NCI-H524 (cell line): ENCODE measurements at regions not wholly inside any gene's neighbourhood (a gene's known extent, or its start where the extent isn't known, plus 50 kb on each side); places are given as distances from the start of the nearest gene placed in this dataset.
A peak's percentile ranks its signal among the peaks of the same experiment; 100 is the strongest.

Experiments
- DNase-seq, 2 experiments: peaks; one replicate each; lab custom pipeline; 2025; lab: John Stamatoyannopoulos, UW

GRCh38 chr13:106350208-106350607, 185.3 kb downstream of the EFNB2 start:
- no peak for DNase-seq

GRCh38 chr13:106349080-106349931, 186.2 kb downstream of the EFNB2 start:
- DNase-seq: peak; percentile 12 to 56

- DNase-seq: no peak
Observed at GRCh38 chr13:106348075-106348840, 187.2 kb downstream of the EFNB2 start.

GRCh38 chr13:106344342-106344741, 191.1 kb downstream of the EFNB2 start:
- no peak for DNase-seq

- no peak for DNase-seq
Observed at GRCh38 chr13:106343836-106344235, 191.6 kb downstream of the EFNB2 start.

GRCh38 chr13:106340249-106340648, 195.2 kb downstream of the EFNB2 start:
- no peak for DNase-seq

GRCh38 chr13:106337096-106337850, 198.2 kb downstream of the EFNB2 start:
- DNase-seq: no peak

- no peak for DNase-seq
Observed at GRCh38 chr13:106336668-106337067, 198.8 kb downstream of the EFNB2 start.

GRCh38 chr13:106332621-106333020, 202.8 kb downstream of the EFNB2 start:
- DNase-seq: no peak

GRCh38 chr13:106331116-106331515, 204.3 kb downstream of the EFNB2 start:
- DNase-seq: no peak

- DNase-seq: no peak
Observed at GRCh38 chr13:106329941-106330340, 205.5 kb downstream of the EFNB2 start.

- DNase-seq: no peak
Observed at GRCh38 chr13:106326751-106327150, 208.7 kb downstream of the EFNB2 start.

- no peak for DNase-seq
Observed at GRCh38 chr13:106324444-106324843, 211.0 kb downstream of the EFNB2 start.

- DNase-seq: no peak
Observed at GRCh38 chr13:106322628-106323027, 212.8 kb downstream of the EFNB2 start.

- no peak for DNase-seq
Observed at GRCh38 chr13:106318941-106319411, 216.5 kb downstream of the EFNB2 start.

- DNase-seq: no peak
Observed at GRCh38 chr13:106314417-106314816, 221.0 kb downstream of the EFNB2 start.

GRCh38 chr13:106311004-106311403, 224.5 kb downstream of the EFNB2 start:
- DNase-seq: no peak

- DNase-seq: no peak
Observed at GRCh38 chr13:106310291-106310865, 225.1 kb downstream of the EFNB2 start.

- DNase-seq: no peak
Observed at GRCh38 chr13:106306748-106307277, 228.6 kb downstream of the EFNB2 start.

- DNase-seq: no peak
Observed at GRCh38 chr13:106302843-106303242, 232.6 kb downstream of the EFNB2 start.

- no peak for DNase-seq
Observed at GRCh38 chr13:106302011-106302410, 233.5 kb downstream of the EFNB2 start.

- DNase-seq: no peak
Observed at GRCh38 chr13:106299621-106300020, 235.8 kb downstream of the EFNB2 start.
